Posterior vena cava (tissue), 2 donors: ENCODE measurements at regions not wholly inside any gene's neighbourhood (a gene's known extent, or its start where the extent isn't known, plus 50 kb on each side); places are given as distances from the start of the nearest gene placed in this dataset.
"Not testable (repeated sequence)": the region's sequence is repeated elsewhere in the genome, so short reads cannot be mapped to it uniquely, and the experiment has no call there.

Experiments used
- DNase-seq: peaks from one replicate; pipeline ENCODE4 v3.0.0-alpha.2; 2020; ENCODE audit warnings: low spot score
- intact Hi-C, 2 donors: fragments of 100-400 bp; cut with DNase I; formaldehyde crosslinking; loops; one replicate each; pipeline versions ENCODE4 v1.14.1 to v1.14.2; 2022 to 2023
- donor health status: DM: yes; HTN: yes; CAD: no.
- donor health status: DM: yes; HTN: yes; CAD: no.

GRCh38 chr16:59144326-59144725, 410.2 kb upstream of the GOT2 start:
- intact Hi-C loops: no loop called here

GRCh38 chr16:59126486-59126885, 392.4 kb upstream of the GOT2 start:
- DNase-seq: no peak
- intact Hi-C loops: no loop called here

More at GRCh38 chr16:59144326-59144725, 410.2 kb upstream of the GOT2 start:
- DNase-seq: no peak

- DNase-seq: no peak
- intact Hi-C loops: no loop called here
These were observed 389.9 kb upstream of the GOT2 start for GRCh38 chr16:59124056-59124455.

GRCh38 chr16:59123479-59123878, 389.4 kb upstream of the GOT2 start:
- intact Hi-C loops: no loop called here
- DNase-seq: no peak

GRCh38 chr16:59122262-59122537, 388.1 kb upstream of the GOT2 start:
- no peak for DNase-seq
- intact Hi-C loops: no loop called here

- intact Hi-C loops: no loop called here
- no peak for DNase-seq
These were observed 387.5 kb upstream of the GOT2 start for GRCh38 chr16:59121411-59122261.

GRCh38 chr16:59116744-59117143, 382.6 kb upstream of the GOT2 start:
- intact Hi-C loops: no loop called here
- DNase-seq: no peak

- no peak for DNase-seq
- intact Hi-C loops: no loop called here
These were observed 380.7 kb upstream of the GOT2 start for GRCh38 chr16:59114790-59115189.

GRCh38 chr16:59113004-59113670, 379.0 kb upstream of the GOT2 start:
- intact Hi-C loops: no loop called here
- DNase-seq: no peak

GRCh38 chr16:59111280-59111679, 377.2 kb upstream of the GOT2 start:
- intact Hi-C loops: no loop called here
- no peak for DNase-seq

GRCh38 chr16:59108374-59108773, 374.3 kb upstream of the GOT2 start:
- DNase-seq: no peak
- intact Hi-C loops: no loop called here

- DNase-seq, intact Hi-C loops: not testable (repeated sequence)
These were observed 362.6 kb upstream of the GOT2 start for GRCh38 chr16:59096682-59097081.

- DNase-seq: no peak
- intact Hi-C loops: no loop called here
These were observed 356.4 kb upstream of the GOT2 start for GRCh38 chr16:59090541-59090940.

- no peak for DNase-seq
- intact Hi-C loops: no loop called here
These were observed 354.3 kb upstream of the GOT2 start for GRCh38 chr16:59088431-59088830.

- intact Hi-C loops: no loop called here
- no peak for DNase-seq
These were observed 353.5 kb upstream of the GOT2 start for GRCh38 chr16:59087641-59088040.

- DNase-seq: no peak
- intact Hi-C loops: no loop called here
These were observed 333.1 kb upstream of the GOT2 start for GRCh38 chr16:59067205-59067604.

GRCh38 chr16:59060207-59060606, 326.1 kb upstream of the GOT2 start:
- intact Hi-C loops: no loop called here
- DNase-seq: no peak

- DNase-seq: no peak
- intact Hi-C loops: no loop called here
These were observed 324.1 kb upstream of the GOT2 start for GRCh38 chr16:59058250-59058649.

GRCh38 chr16:59053911-59054310, 319.8 kb upstream of the GOT2 start:
- no peak for DNase-seq
- intact Hi-C loops: no loop called here

GRCh38 chr16:59052231-59052630, 318.1 kb upstream of the GOT2 start:
- DNase-seq: no peak
- intact Hi-C loops: no loop called here

GRCh38 chr16:59048876-59049275, 314.8 kb upstream of the GOT2 start:
- intact Hi-C loops: no loop called here
- no peak for DNase-seq
